ENCODE measurements at regions not wholly inside any gene's neighbourhood (a gene's known extent, or its start where the extent isn't known, plus 50 kb on each side); places are given as distances from the start of the nearest gene placed in this dataset.

DNA sequence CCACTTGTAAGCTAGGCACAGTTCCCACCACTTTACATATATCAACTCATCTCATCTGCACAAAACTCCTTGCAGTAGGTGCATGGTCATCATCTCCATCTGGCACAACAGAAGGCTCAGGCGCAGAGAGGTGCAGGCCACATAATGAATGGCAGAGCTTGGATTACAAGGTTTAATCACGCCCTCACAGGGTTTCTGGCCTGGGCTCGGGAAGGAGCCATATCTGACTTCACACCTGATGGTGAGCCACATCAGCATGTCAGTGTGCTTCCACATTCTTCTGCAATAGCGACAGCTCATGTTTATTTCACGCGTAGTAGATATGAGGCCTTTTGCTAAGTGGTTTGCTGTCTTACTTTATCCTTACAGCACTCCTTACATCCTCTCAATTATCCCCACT lies 650.2 kb downstream of the INHBA start (continued):
- TF ChIP-seq GABPA (IDR thresholded peaks at IDR 0.05; ENCODE audit: borderline replicate concordance, insufficient read depth, low read length), result no peak
